B cell (primary cell): ENCODE measurements at regions not wholly inside any gene's neighbourhood (a gene's known extent, or its start where the extent isn't known, plus 50 kb on each side); places are given as distances from the start of the nearest gene placed in this dataset.

Experiments
- ATAC-seq: fragments of 200-7000 bp; cut with Tn5 transposase; one replicate; pipeline ENCODE4 v1.10.0; 2021; ENCODE audit warnings: low read depth, mild to moderate bottlenecking, moderate number of reproducible peaks, moderate library complexity
- CTCF ChIA-PET: fragments of 350-600 bp; sonication (Branson Sonifier 250); formaldehyde crosslinking; loops from one replicate; lab custom pipeline; 2021; ENCODE audit warnings: antibody characterized with exemption, inconsistent platforms; lab: Charles Lee
- POLR2A ChIA-PET: fragments of 350-600 bp; sonication (Branson Sonifier 250); formaldehyde crosslinking; loops from one replicate; lab custom pipeline; 2021; ENCODE audit warnings: antibody characterized with exemption; lab: Charles Lee
- DNase-seq: peaks from one replicate; pipeline ENCODE4 v3.0.0; 2013
- H2AFZ ChIP-seq: 2 replicates; pipeline ENCODE4 v1.6.1; 2012; ENCODE audit warnings: mild to moderate bottlenecking, low read depth, low read length; ENCODE audit not compliant: insufficient read depth, poor library complexity, severe bottlenecking
- H3K27ac ChIP-seq, 2 donors: 1 replicate in 1 of 2; 2 replicates in 1 of 2; pipeline ENCODE4 v1.5.1; 2012 to 2013; ENCODE audit warnings: low read length in 2 of 2, mild to moderate bottlenecking in 2 of 2, moderate library complexity in 1 of 2
- H3K27me3 ChIP-seq, 4 experiments: fragments of 200-600 bp in 1 of 4; sonication (generic) in 1 of 4; replicated peaks in 1 of 4; 1 replicate in 2 of 4; 2 replicates in 2 of 4; pipeline versions ENCODE4 v1.6.1 to v1.7.0; 2013 to 2016; ENCODE audit warnings: low read length in 3 of 4, mild to moderate bottlenecking in 2 of 4, mixed read lengths in 1 of 4, moderate library complexity in 1 of 4; ENCODE audit not compliant: insufficient read depth in 4 of 4, control insufficient read depth in 3 of 4; ENCODE audit errors: control extremely low read depth in 1 of 4
- H3K36me3 ChIP-seq, 2 experiments: replicated peaks in 1 of 2; 1 replicate in 1 of 2; 2 replicates in 1 of 2; pipeline versions ENCODE4 v1.6.1 to v1.7.1; 2013; ENCODE audit warnings: low read length in 1 of 2; ENCODE audit not compliant: insufficient read depth in 2 of 2, control insufficient read depth in 1 of 2; ENCODE audit errors: control extremely low read depth in 1 of 2, extremely low read depth in 1 of 2
- H3K4me1 ChIP-seq, 2 donors: fragments of 200-600 bp in 1 of 2; sonication (generic) in 1 of 2; 1 replicate in 1 of 2; 2 replicates in 1 of 2; pipeline versions ENCODE4 v1.5.1 to v1.6.1; 2013 to 2017; ENCODE audit warnings: low read length in 2 of 2; ENCODE audit not compliant: control insufficient read depth in 2 of 2, insufficient read depth in 2 of 2
- H3K4me2 ChIP-seq: replicated peaks from 2 replicates; pipeline ENCODE3; 2012; ENCODE audit warnings: mild to moderate bottlenecking, low read depth, low read length; ENCODE audit not compliant: poor library complexity, severe bottlenecking
- H3K4me3 ChIP-seq, 5 experiments: fragments of 200-600 bp in 1 of 5; sonication (generic) in 1 of 5; 1 replicate in 3 of 5; 2 replicates in 2 of 5; pipeline versions ENCODE4 v1.5.1 to v1.7.0; 2011 to 2016; ENCODE audit warnings: low read length in 4 of 5, mild to moderate bottlenecking in 4 of 5, low read depth in 2 of 5, control low read depth in 1 of 5, moderate library complexity in 1 of 5; ENCODE audit not compliant: insufficient read depth in 1 of 5; ENCODE audit errors: control extremely low read depth in 1 of 5, extremely low read depth in 1 of 5
- H3K79me2 ChIP-seq: fragments of 200-600 bp; sonication (generic); one replicate; pipeline ENCODE4 v1.6.0; 2016; ENCODE audit warnings: low read length; ENCODE audit not compliant: control insufficient read depth, insufficient read depth
- H3K9ac ChIP-seq: fragments of 200-600 bp; sonication (generic); 2 replicates; pipeline ENCODE4 v1.6.1; 2017; ENCODE audit warnings: mild to moderate bottlenecking, low read length, moderate library complexity
- H3K9me3 ChIP-seq, 3 donors: one replicate each; pipeline versions ENCODE4 v1.6.1 to v1.7.1; 2013; ENCODE audit warnings: low read length in 2 of 3; ENCODE audit not compliant: control insufficient read depth in 2 of 3, insufficient read depth in 1 of 3; ENCODE audit errors: control extremely low read depth in 1 of 3
- H4K20me1 ChIP-seq: 2 replicates; pipeline ENCODE4 v1.6.0; 2012; ENCODE audit warnings: mild to moderate bottlenecking, low read length; ENCODE audit not compliant: insufficient read depth, control insufficient read depth, poor library complexity, severe bottlenecking
- H3K27ac Mint-ChIP-seq: one replicate; pipeline ENCODE4 v1.8.0; 2021; ENCODE audit warnings: mixed read lengths
- H3K27me3 Mint-ChIP-seq: one replicate; pipeline ENCODE4 v1.8.0; 2021; ENCODE audit warnings: mixed read lengths
- H3K4me1 Mint-ChIP-seq: one replicate; pipeline ENCODE4 v1.8.0; 2021; ENCODE audit warnings: mixed read lengths
- H3K4me3 Mint-ChIP-seq: one replicate; pipeline ENCODE4 v1.8.0; 2021; ENCODE audit warnings: mixed read lengths
- H3K9me3 Mint-ChIP-seq: one replicate; pipeline ENCODE4 v1.8.0; 2022; ENCODE audit warnings: mixed read lengths; ENCODE audit not compliant: insufficient read depth
- CTCF ChIP-seq: fragments of 200-600 bp; IDR thresholded peaks from one replicate; pipeline ENCODE4 v1.8.0; 2022; ENCODE audit warnings: antibody characterized with exemption, mild to moderate bottlenecking
- EZH2 ChIP-seq: IDR thresholded peaks from 2 replicates; pipeline ENCODE4 v1.6.1; 2012; ENCODE audit warnings: borderline replicate concordance, low read depth, mild to moderate bottlenecking, moderate library complexity, low read length; ENCODE audit not compliant: insufficient read depth, poor library complexity, severe bottlenecking
- WGBS: methylation state at CpG from one replicate; pipeline ENCODE4 v1.1.5; 2013; ENCODE audit warnings: missing lambda C conversion rate; ENCODE audit not compliant: insufficient coverage; 5-methylcytosine and 5-hydroxymethylcytosine counted together
- intact Hi-C: fragments of 100-400 bp; cut with micrococcal nuclease; formaldehyde crosslinking; loops from one replicate; pipeline ENCODE4 v1.10.0; 2022

GRCh38 chr11:112481893-112482292 lies 221.2 kb upstream of the PLET1 start:
- ATAC-seq = no peak

GRCh38 chr11:112485280-112485679 lies 224.6 kb upstream of the PLET1 start:
- CTCF ChIA-PET = no interaction called here
- Histone ChIP-seq H3K27ac (no peak overlapping the region), H3K27me3 (no peaks in the 10 kb centered on the region), H3K4me2 (no peak overlapping the region), H3K9ac (no peak overlapping the region), H3K9me3 (no peaks in the 10 kb centered on the region), H3K36me3 (no peaks in the 10 kb centered on the region), H3K79me2 (no peaks in the 10 kb centered on the region), H2AFZ (no peak overlapping the region), H3K4me3 (no peak overlapping the region), H3K4me1 (no peaks in the 10 kb centered on the region), H4K20me1 (no peaks in the 10 kb centered on the region)
- DNase-seq (no peak), ATAC-seq (no peak)
- intact Hi-C loops = no loop called here
- TF ChIP-seq CTCF (no peak), EZH2 (no peak)
- H3K4me3 Mint-ChIP-seq = no peak overlapping the region
- H3K9me3 Mint-ChIP-seq = no peaks in the 10 kb centered on the region
- peaks cover 19% of the 10 kb centered on the region for H3K27me3 Mint-ChIP-seq
- H3K27ac Mint-ChIP-seq = no peak overlapping the region
- 82% methylated on average over 2 of the region's 2 CpGs for WGBS
- no peaks in the 10 kb centered on the region for H3K4me1 Mint-ChIP-seq
- POLR2A ChIA-PET = no interaction called here

More at GRCh38 chr11:112481893-112482292, 221.2 kb upstream of the PLET1 start:
- Histone ChIP-seq H3K4me3 (no peak overlapping the region), H4K20me1 (no peaks in the 10 kb centered on the region), H3K4me2 (no peak overlapping the region), H3K9ac (no peak overlapping the region), H3K36me3 (no peaks in the 10 kb centered on the region), H3K9me3 (no peaks in the 10 kb centered on the region), H3K27me3 (no peaks in the 10 kb centered on the region), H3K79me2 (no peaks in the 10 kb centered on the region), H3K4me1 (no peaks in the 10 kb centered on the region), H3K27ac (no peak overlapping the region), H2AFZ (no peak overlapping the region)
- intact Hi-C loops = no loop called here
- Mint-ChIP-seq H3K27ac (no peak overlapping the region), H3K9me3 (no peaks in the 10 kb centered on the region), H3K4me1 (no peaks in the 10 kb centered on the region), H3K27me3 (peaks cover 6% of the 10 kb centered on the region), H3K4me3 (no peak overlapping the region)
- CTCF ChIA-PET = no interaction called here
- POLR2A ChIA-PET = no interaction called here
- WGBS = 70% methylated on average over 2 of the region's 3 CpGs
- DNase-seq = no peak
- no peak for TF ChIP-seq EZH2
